Central memory CD4-positive, alpha-beta T cell (primary cell): ENCODE measurements at regions not wholly inside any gene's neighbourhood (a gene's known extent, or its start where the extent isn't known, plus 50 kb on each side); places are given as distances from the start of the nearest gene placed in this dataset.

Source experiments
- DNase-seq: peaks from one replicate; pipeline ENCODE4 v3.0.0; 2022

DNA sequence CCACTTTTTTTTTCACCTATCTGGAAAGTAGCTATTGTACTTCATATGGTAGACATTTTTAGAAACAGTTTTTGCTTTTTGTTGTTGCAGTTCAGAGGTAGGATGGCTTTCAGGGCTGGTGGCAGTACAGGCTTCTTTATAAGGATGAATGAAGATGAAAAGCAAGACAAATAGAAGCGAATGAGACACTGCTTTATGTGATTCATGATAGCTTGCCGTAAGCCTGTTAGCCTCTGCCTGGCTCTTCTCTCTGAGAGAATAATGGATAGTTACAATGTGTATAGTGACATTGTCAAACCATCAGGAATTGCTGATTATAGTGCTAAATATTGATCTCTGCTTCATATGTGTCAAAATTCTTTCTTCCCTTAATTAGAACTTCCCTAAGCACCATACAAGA is 173.7 kb downstream of the NR4A2 start:
- no peak for DNase-seq

DNA sequence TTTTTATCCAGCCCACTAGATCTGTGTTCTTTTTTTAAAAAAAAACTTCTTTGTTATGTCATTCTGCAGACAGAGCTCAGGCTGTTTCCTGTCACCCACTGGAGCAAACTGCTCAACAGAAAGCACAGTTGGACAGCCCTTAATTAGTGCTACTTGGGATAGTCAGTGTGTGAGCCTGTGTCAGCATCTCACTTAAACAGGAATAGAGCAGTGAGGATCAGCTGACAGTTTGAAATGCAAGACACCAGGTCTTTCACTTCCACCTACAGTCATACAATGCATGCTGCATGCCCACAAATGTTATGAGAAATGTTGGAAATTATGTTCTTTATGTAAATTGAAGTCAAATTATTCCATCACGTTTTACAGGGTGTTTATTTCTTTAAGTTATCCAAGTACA is 174.9 kb downstream of the NR4A2 start:
- DNase-seq, result no peak

DNA sequence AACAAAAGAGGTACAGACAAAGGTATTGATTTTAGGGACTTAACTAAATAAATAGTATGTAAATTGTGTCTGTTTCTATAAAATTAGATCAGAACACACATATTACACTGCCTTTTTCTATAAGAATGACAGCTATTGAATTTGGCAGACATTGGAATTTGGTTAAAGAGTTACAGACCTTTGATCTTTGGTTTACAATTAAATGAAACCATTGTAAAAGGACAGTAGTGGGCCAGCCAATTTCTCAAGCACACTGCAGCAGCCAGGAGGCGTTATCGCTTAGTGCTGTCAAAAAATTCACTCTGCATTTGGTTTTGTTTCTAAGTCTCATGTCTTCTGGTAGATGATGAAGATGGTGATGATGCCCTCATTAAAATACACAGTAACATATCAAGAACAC is 175.9 kb downstream of the NR4A2 start:
- DNase-seq, result no peak

DNA sequence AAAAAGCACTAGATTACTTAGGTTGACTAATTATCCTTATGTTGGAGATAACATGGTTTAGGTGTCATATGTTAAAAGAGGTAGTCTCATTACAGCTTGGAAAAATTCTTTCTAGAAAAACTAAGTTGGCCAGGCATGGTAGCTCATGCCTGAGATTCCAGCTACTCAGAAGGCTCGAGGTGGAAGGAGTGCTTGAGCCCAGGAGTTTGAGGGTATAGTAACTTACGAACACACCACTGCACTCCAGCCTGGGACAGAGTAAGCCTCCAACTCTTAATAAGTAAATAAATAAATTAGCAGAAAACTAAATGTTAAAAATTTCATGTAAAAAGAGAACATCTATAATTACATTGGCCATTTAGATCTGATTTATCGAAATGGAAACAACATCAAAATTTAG is 177.2 kb downstream of the NR4A2 start:
- no peak for DNase-seq

DNA sequence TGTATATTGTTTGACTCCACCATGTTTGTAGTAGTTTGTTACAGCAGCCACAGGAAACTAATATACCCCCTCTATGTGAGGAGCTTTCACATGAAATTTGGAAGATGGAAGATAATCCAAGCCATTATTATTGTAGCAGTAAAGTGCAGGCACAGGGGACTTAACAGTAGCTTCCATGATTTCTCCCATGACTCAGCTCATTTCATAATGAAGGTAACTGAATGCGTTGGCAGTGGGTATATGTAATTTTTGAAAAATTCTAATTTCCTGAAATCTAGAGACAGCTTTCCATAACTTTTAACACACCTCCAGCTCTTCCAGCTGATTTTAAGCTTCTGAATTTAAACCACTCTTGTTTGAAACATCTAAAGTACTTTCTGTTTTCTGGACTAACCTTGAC is 181.2 kb downstream of the NR4A2 start:
- DNase-seq, result no peak

DNA sequence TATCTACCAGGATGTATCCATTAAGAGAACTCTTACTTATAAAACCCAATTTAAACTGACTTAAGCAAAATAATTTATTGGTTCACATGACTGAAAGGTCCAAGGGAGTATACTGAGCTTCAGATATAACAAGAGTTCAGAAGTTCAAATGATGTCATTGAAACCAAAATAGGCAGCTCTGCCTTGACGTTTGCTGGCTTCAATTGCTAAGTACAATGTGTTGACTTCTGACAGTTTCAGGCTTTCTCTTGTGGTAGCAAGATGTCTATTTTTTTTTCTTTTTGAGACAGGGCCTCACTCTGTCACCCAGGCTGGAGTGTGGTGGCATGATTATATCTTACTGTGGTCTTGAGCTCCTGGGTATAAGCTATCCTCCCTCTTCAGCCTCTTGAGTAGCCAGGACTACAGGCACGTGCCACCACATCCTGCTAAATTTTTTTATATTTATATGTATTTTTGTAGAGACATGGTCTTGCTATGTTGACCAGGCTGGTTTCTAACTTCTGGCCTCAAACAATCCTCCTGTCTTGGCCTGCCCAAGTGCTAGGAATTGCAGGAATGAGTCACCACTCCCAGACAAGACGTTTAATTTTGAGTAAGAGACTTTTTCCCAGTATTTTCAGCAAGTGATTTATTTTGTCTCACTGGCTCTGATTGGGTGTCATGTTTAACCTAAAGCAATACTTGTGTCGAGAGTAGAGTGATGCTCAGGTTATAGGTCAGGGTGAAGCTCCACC is 184.8 kb downstream of the NR4A2 start:
- no peak for DNase-seq

DNA sequence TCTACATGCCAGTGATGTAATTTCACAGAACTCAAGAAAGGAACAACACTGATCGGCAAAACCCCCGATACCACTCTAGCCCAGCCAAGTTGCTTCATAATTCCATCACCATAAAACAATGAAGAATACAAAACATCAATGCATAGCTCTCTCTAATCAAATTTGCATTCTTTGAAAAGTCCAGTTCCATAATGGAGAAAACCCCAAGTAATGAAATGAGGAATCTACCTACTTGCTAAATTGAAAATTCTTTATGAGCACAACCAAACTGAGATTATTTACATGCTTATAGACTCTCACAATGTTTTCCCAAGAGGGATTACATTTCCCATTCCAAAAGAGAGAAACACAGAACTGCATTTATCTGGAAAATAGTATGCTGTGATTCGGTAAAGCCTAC is 186.5 kb downstream of the NR4A2 start:
- DNase-seq, result no peak

DNA sequence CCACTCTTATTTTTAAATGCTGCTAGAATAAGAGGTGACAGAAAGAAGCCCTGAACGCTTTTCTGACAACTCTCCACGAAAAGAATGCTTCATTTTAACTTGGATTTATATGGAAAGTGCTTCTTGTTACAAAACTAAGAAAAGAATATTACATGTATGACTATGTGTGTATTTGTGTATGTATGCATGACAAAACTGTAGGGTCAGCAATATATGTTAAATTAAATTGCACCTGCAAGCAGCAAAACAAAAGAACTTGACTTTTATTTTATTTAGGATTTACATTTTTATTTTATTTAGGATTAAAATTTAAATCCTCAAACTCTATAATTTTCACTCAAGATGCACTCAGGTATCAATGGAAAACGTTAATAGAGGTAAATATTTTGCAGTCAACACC is 187.1 kb downstream of the NR4A2 start:
- DNase-seq, result no peak

DNA sequence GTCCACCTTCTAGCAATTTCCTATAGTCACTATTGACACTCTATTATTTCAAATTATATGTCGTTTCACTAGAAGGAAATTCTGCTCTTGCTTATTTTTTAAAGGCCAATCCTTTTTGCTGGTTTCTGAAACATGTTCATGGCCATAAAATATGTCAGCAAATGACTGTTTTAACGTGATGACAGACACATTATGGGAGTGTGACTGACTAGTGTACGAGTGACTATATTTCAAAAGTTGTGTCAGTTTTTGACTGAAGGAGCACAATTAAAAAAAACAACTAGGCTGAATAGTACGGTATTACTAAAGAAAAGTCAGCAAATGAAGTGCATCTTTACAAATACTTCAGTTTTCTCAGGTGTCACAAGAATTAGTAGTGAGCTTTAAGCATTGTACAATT is 196.0 kb downstream of the NR4A2 start:
- DNase-seq, result no peak

DNA sequence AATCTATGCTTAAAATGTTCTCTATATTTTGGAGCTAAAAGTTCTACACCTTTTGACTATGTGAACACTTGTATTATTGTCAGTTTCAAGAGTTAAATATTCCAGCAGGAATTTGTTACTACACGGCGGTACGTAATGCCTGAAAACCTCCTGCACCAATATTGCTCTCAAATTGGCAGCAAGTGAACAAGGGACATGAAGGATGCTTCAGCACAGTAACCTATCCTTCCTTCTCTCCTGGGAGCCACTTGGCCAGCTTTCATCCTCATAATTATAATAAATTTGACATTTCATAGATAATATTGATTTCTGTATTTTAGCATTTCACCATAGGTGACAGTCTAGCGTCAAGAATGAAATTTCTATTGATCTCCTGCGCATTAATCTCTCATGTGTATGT is 197.6 kb downstream of the NR4A2 start:
- DNase-seq, result no peak

DNA sequence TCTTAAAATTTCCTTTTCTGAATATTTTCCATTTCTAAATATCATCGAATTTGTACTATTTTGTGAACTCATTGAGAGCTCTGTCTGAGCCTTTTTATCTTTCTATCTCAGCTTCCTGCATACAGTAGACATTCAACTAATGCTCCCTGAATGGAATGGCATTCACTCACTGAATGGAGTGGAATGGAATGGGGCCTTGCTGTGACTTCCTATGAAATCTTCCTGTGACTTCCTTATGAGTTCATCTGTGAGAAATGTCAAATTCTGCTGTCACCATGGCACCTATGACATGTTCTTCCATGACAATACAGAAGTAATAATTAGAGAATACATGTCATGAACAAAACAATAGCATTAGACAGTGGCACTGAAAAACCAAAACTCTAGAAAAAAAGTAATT is 199.6 kb downstream of the NR4A2 start:
- DNase-seq, result no peak

DNA sequence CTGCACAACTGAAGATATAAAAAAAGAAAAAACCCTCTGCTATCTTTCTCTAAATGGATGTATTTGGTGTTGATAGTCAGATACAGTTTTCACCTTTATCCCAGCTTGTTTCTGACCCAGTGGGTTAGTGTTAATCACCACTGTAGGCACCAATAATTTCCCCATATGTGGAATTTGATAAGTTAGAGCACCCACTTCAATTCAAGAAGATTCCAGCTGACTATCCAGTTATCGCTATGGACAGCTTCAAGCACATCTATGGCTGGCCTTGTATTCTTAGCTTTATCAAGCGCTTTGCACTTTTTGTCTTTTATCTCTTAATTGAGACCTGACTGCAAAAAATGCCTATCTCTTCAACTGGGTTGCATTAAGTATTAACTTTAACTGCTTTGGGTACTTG is 200.4 kb downstream of the NR4A2 start:
- DNase-seq, result no peak

DNA sequence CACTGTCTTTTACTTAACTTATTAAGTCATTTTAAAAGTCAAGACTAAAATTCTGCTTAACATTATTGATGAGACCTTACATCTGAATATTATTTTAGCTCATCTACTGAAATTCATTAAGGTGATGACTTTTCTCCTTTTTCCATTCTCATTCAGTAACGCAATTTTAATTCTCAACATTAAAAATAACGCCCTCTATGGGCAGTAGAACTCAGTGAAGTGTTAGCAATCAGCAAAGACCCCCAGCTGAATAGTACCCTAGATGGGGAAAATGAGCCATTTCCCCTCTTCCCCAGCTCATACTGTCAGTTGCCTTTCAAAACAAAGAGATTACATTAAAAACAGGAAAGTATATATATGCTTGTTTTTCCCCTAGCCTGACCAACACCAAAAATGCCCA is 203.3 kb downstream of the NR4A2 start:
- DNase-seq, result no peak

DNA sequence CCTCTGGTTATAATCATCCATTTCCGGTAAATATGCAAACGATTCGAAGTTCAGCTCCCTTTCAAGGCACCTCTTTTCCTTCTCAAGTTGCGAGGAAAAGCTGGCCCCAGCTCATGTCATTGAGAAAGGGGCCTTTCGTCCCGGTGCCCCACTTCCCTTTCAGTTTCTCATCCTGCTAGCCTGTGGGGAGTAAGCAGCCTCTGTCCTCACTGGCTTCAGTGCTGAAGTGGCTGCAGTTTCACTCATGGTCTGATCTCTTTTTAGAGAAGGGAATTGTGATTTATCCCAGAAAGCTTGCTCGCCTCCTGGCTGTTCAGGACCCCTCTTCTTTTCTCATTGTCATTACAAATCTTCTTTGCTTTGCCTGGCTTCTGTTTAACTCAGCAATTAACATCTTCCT is 207.5 kb downstream of the NR4A2 start:
- DNase-seq, result no peak

DNA sequence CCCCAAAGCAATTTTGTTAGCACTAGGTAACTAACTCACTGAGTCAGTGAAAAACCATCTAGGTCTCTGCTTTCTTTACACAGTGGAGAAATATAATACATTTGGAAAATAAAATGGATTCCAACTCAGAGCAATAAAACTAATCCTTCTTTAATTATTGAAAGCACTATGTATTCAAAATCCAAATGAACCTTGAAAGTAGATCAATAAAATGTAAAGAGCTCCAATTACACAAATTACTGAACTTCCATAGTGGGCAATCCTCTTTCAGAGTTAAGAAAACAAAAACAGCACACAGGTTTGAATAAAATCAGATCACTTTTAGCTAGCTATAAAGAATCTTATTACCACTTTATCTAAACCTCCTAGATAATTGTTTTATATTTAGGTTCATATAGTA is 208.1 kb downstream of the NR4A2 start:
- no peak for DNase-seq

DNA sequence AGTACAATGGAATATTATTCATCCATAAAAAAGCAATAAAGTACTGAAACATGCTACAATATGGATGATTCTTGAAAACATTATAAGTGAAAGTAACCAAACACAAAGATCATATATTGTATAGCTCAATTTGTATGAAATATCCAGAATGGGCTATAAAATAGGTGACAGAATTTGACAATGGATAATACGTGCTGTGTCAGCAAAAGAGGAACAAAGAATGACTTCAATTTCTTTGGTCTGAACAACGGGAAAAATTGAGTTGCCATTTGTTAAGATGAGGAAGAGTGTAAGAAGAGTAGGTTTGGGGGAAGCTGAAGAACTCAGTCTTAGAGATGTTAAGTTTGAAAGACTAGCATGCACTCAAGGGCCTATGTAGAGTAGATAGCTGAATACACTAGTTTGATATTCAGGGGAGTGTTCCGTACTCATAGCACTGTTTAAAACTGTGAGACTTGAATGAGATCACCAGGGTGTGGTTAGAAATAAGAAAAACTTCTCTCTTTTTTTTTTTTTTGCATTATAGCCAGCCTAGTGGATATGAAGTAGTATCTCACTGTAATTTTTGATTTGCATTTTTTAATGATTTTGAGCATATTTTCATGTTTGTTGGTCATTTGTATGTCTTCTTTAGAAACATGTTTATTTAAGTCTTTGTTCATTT is 213.6 kb downstream of the NR4A2 start:
- DNase-seq, result no peak

DNA sequence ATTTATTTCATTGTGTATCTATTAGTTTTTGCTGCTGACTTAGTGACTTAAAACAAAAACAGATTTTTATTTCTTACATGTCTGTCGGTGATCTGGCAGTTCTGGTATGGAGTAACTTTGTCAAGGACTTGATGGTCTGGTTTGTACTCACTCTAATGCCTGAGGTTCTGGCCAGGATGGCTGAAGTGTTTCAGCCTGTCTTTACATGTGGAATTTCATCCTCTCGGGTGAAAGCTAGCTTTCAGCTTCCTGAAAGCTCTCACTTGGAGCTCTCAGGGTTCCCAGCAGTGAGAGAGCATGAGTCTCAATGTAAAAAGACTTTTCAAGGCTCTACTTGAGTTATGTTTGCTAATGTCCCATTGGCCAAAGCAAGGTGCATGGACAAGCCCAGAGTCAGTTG is 216.4 kb downstream of the NR4A2 start:
- no peak for DNase-seq

DNA sequence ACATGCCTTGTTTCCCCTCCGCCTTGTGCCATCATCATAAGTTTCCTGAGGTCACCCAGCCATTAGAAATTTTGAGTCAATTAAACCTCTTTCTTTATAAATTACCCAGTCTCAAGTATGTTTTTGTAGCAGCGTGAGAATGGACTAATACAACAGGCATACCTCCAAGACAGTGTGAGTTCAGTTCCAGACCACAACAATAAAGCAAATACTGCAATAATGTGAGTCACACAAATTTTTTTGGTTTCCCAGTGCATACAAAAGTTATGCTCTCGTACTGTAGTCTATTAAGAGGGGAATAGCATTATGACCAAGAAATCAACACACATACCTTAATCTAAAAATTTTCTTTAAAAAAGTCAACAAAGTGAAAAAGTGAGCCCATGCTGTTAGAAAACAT is 217.2 kb downstream of the NR4A2 start:
- DNase-seq, result no peak

DNA sequence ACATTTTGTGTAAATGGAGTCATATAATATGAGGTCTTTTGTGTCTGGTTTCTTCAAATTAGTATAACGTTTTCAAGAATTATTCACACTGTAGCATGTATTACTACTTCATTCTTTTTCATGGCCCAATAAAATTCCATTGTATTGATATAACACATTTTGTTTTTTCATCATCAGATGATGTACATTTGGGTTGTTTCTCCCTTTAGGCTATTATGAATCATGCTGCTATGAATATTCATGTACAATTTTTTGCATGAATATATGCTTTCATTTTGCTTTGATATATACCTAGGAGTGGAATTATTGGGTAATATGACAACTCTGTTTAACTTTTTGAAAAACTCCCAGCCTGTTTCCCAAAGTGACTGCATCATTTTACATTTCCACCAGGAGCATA is 220.2 kb downstream of the NR4A2 start:
- DNase-seq, result no peak

DNA sequence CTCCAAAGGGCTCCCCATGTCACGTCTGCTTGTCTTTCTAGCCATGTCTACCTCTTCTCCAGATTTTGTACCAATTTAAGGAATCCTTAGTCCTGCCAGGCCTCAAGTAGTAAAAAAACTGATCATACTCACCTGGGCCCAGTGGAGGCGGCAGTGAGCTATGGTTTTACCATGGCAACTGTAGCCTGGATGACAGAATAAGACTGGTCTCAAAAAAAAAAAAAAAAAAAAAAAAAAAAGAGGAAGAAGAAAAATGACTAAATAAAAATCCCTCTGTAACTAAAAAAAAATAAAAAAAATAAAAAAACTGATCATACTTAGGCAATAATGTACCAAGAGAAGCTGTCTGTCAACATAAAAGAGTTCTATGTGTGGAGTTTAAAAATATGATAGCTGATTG is 221.6 kb downstream of the NR4A2 start:
- no peak for DNase-seq

DNA sequence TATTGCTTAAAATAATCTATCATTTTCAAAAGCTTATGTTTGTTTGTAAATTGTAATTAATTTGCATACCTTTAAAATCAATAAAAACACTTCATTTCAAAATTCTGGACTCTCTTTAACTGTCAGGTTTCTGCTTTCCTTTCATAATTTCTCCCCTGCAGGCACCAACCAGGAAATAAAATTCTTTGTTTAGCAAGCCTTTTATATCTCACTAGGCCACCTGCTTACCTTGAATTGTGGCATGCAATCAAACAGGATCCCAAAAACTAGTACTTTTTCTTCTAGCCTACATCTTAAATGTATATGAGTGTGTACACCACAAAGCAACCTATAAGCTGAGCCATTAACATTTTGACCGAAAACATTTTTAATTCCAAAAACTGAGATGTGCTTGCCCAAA is 233.1 kb downstream of the NR4A2 start:
- DNase-seq, result no peak

DNA sequence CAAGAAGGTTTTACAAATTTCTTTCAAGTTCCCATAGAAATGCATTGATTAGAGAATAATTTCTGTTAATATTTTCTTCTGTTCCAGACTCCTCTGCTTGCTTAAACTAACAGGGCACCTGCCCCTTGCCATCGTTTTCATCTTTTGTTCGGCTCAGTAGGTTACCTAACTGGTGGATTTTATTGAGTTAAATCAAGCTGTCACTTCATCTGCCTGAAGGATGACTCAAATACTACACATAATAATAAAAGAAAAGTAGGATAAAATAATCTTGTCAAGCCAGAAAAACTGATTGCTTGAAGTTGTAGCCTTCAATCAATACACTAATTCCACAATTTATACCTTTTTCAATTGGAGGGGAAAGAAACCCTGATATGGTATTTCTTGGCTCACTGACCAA is 234.0 kb downstream of the NR4A2 start:
- DNase-seq, result no peak

DNA sequence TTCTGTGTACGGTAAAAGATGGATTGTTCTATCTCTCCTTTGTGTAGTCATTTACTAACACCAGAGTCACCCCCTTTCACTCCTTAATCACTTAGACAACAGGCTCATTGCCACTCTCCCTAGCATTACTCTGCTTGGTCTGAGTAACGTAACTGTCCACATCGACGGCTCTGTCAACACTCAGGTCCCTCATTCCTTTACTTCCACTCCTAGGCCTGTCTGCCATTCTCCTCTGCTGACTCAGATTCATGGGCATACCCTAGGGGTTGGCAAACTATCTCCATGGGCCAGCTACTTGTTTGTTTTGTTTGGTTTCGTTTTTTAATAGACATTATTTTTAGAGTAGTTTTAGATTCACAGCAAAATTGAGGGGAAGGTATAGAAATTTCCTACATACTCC is 243.9 kb downstream of the NR4A2 start:
- no peak for DNase-seq

DNA sequence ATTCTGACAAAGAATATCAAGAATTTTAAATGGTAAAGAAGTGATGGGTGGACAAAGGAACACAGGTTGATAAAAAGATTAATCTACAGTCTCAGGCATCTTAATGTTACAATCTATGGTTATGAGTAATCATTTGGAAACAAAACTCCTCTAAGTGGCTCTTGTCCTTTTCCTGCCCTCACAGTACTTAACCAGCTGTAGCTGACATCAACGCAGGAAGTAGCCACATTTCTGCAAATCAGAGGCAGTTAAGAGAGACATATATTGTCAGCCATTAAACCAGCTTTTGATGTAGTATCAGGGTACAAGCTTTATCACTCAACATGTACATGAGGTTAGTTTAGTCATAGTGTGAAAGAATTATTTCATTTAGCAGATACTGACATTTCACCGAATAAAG is 244.6 kb downstream of the NR4A2 start:
- DNase-seq, result no peak
